ENCODE measurements at regions not wholly inside any gene's neighbourhood (a gene's known extent, or its start where the extent isn't known, plus 50 kb on each side); places are given as distances from the start of the nearest gene placed in this dataset.

GRCh38 chr10:129102906-129103693, 363.9 kb upstream of the MGMT start:
- DNase-seq (no peak), ATAC-seq (ENCODE audit: low read depth) (no peak)
- no peak overlapping the region for H3K4me3 Mint-ChIP-seq
- intact Hi-C loops (cut with micrococcal nuclease) = no loop called here
- TF ChIP-seq, protein P1, sequence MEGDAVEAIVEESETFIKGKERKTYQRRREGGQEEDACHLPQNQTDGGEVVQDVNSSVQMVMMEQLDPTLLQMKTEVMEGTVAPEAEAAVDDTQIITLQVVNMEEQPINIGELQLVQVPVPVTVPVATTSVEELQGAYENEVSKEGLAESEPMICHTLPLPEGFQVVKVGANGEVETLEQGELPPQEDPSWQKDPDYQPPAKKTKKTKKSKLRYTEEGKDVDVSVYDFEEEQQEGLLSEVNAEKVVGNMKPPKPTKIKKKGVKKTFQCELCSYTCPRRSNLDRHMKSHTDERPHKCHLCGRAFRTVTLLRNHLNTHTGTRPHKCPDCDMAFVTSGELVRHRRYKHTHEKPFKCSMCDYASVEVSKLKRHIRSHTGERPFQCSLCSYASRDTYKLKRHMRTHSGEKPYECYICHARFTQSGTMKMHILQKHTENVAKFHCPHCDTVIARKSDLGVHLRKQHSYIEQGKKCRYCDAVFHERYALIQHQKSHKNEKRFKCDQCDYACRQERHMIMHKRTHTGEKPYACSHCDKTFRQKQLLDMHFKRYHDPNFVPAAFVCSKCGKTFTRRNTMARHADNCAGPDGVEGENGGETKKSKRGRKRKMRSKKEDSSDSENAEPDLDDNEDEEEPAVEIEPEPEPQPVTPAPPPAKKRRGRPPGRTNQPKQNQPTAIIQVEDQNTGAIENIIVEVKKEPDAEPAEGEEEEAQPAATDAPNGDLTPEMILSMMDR (IDR thresholded peaks at IDR 0.05) = no peak
- H3K9me3 Mint-ChIP-seq = no peaks in the 10 kb centered on the region
- no peaks in the 10 kb centered on the region for H3K27me3 Mint-ChIP-seq
- H3K4me1 Mint-ChIP-seq = no peaks in the 10 kb centered on the region
- POLR2A ChIA-PET = no interaction called here
- CTCF ChIA-PET = no interaction called here
- H3K27ac Mint-ChIP-seq = no peak overlapping the region
- no peaks in the 10 kb centered on the region for H3K36me3 Mint-ChIP-seq (ENCODE audit: low read depth)

- intact Hi-C loops (cut with micrococcal nuclease) = no loop called here
- H3K4me1 Mint-ChIP-seq = no peaks in the 10 kb centered on the region
- no peak overlapping the region for H3K4me3 Mint-ChIP-seq
- TF ChIP-seq, protein P1 (IDR thresholded peaks at IDR 0.05) = no peak
- H3K27me3 Mint-ChIP-seq = no peaks in the 10 kb centered on the region
- H3K9me3 Mint-ChIP-seq = no peaks in the 10 kb centered on the region
- no peaks in the 10 kb centered on the region for H3K36me3 Mint-ChIP-seq (ENCODE audit: low read depth)
- POLR2A ChIA-PET = no interaction called here
- H3K27ac Mint-ChIP-seq = no peak overlapping the region
- DNase-seq = no peak
- CTCF ChIA-PET = no interaction called here
- no peak for ATAC-seq (ENCODE audit: low read depth)
Measured at GRCh38 chr10:129104266-129105045, 362.6 kb upstream of the MGMT start.

DNA sequence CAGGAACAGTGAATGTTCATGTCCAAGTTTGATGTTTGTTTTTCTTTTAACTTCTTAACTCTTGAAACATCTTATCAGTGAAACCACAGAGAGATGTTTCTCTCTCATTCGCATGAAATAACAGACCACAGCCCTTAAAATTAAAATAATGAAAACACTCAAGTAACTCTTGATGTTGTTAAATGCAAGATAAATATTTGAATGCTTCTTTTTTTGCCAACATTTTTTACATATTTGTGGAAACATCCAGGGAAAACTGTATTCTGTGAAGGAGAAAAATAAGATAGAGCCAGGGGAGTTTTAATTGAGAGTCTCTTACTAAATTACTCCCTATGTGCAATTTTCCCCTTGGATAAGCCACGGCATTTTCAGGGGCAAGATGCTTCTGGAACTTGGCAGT, 361.8 kb upstream of the MGMT start:
- ChIA-PET POLR2A (no interaction called here), CTCF (no interaction called here)
- no peak overlapping the region for H3K27ac Mint-ChIP-seq
- intact Hi-C loops (cut with micrococcal nuclease) = no loop called here
- TF ChIP-seq, protein P1 (IDR thresholded peaks at IDR 0.05) = no peak
- no peaks in the 10 kb centered on the region for H3K27me3 Mint-ChIP-seq
- DNase-seq = no peak
- H3K9me3 Mint-ChIP-seq = no peaks in the 10 kb centered on the region
- H3K4me1 Mint-ChIP-seq = no peaks in the 10 kb centered on the region
- no peak overlapping the region for H3K4me3 Mint-ChIP-seq
- H3K36me3 Mint-ChIP-seq (ENCODE audit: low read depth) = no peaks in the 10 kb centered on the region
- no peak for ATAC-seq (ENCODE audit: low read depth)

DNA sequence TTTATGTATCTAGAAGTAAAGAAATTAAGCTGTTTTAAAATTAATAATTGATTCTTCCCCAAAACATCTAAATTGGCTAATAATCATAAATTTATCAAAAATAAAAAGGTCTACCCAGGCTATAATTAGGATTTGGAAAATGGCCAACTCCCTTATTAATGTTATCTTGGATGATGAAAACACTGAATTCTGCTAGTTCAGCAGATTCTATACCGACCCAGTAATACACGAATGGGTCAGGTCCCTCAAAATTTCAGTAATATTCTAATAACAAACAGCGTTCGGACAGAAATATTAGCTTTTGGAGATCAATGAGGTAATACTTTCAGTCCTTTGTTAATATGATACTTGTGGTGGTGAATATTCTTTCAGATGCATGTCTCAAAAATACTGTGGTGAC, 360.7 kb upstream of the MGMT start:
- POLR2A ChIA-PET = no interaction called here
- no peak for DNase-seq
- no peaks in the 10 kb centered on the region for H3K27me3 Mint-ChIP-seq
- TF ChIP-seq, protein P1 (IDR thresholded peaks at IDR 0.05) = no peak
- H3K4me1 Mint-ChIP-seq = no peaks in the 10 kb centered on the region
- H3K27ac Mint-ChIP-seq = no peak overlapping the region
- ATAC-seq (ENCODE audit: low read depth) = no peak
- CTCF ChIA-PET = no interaction called here
- H3K9me3 Mint-ChIP-seq = no peaks in the 10 kb centered on the region
- no peak overlapping the region for H3K4me3 Mint-ChIP-seq
- no peaks in the 10 kb centered on the region for H3K36me3 Mint-ChIP-seq (ENCODE audit: low read depth)
- intact Hi-C loops (cut with micrococcal nuclease) = no loop called here

DNA sequence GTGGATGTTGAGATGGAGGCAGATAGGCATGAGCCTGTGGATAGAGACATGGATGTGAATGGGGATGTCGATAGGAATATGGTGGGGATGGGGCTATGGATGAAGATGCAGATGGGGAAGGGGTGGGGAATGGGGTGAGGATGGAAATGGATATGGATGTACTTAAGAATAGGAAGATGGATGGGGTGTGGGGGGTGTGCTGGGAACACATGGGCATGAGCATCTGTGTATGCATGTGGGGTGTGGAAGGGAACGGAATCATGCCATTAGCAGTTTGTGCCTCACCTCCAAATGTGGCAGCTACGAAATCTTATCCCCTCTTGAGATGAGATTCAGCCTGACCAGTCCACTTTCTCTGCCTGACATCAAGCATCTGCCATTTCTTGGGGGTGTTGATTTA, 359.5 kb upstream of the MGMT start:
- ChIA-PET POLR2A (no interaction called here), CTCF (no interaction called here)
- TF ChIP-seq, protein P1 (IDR thresholded peaks at IDR 0.05) = no peak
- H3K4me3 Mint-ChIP-seq = no peak overlapping the region
- DNase-seq (no peak), ATAC-seq (ENCODE audit: low read depth) (no peak)
- intact Hi-C loops (cut with micrococcal nuclease) = no loop called here
- no peak overlapping the region for H3K27ac Mint-ChIP-seq
- H3K36me3 Mint-ChIP-seq (ENCODE audit: low read depth) = no peaks in the 10 kb centered on the region
- no peaks in the 10 kb centered on the region for H3K9me3 Mint-ChIP-seq
- no peaks in the 10 kb centered on the region for H3K4me1 Mint-ChIP-seq
- no peaks in the 10 kb centered on the region for H3K27me3 Mint-ChIP-seq
